COLO668 (cell line): ENCODE measurements at regions not wholly inside any gene's neighbourhood (a gene's known extent, or its start where the extent isn't known, plus 50 kb on each side); places are given as distances from the start of the nearest gene placed in this dataset.

Source experiments
- DNase-seq: peaks from one replicate; lab custom pipeline; 2025; ENCODE audit not compliant: unreplicated experiment; lab: John Stamatoyannopoulos, UW

- DNase-seq, result no peak
These were observed 176.8 kb downstream of the MYCN start for GRCh38 chr2:16117021-16117700.

DNA sequence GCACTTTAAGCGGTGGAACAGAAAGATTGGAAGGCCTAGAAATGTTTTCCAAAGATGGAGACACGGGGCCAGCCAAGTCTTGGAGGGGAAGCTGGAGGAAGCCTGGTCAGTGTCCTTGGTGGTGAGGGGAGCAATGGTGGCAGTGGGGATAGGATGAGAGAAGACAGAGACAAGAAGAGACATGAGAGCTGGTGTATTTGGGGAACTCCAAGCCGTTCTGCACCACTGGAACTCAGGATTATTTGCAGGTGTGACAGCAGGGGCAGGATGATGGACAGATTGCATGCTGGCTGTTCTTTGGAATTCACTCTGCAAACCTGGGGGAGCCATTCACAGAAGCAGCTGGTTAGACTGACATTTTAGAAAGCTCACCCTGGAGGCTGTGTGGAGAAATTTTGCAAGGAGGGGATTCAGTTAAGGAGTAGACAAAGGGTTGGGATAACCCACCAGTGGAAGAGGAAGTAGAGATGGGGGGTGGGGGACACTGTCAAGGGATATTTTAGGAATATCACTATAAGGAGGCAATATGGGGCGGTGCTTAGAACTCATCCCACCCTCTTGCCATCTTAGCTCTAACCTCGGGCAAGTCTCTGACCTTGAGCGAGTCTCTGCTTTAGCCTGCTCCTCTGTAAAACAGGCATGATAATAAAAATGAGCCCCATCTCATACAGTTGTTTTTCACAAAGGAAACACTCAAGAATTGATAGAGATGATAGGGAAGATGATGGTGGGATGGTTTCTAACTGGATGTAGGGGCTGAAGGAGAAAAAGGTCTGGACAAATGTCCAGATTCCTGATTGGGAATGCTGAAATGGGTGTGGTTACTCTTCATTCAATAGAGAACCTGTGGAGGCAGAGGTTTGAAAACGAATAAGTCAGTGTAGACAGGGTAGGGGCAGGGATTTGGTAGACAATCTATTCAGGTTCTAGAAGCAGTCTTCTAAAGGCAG is 175.8 kb downstream of the MYCN start:
- no peak for DNase-seq

- no peak for DNase-seq
These were observed 174.9 kb downstream of the MYCN start for GRCh38 chr2:16115291-16115690.

GRCh38 chr2:16114836-16115235 is 174.5 kb downstream of the MYCN start:
- no peak for DNase-seq

GRCh38 chr2:16114070-16114469 is 173.7 kb downstream of the MYCN start:
- no peak for DNase-seq

GRCh38 chr2:16113568-16113967 is 173.2 kb downstream of the MYCN start:
- no peak for DNase-seq

- no peak for DNase-seq
These were observed 172.7 kb downstream of the MYCN start for GRCh38 chr2:16112972-16113560.

- no peak for DNase-seq
These were observed 172.1 kb downstream of the MYCN start for GRCh38 chr2:16112251-16112971.

DNA sequence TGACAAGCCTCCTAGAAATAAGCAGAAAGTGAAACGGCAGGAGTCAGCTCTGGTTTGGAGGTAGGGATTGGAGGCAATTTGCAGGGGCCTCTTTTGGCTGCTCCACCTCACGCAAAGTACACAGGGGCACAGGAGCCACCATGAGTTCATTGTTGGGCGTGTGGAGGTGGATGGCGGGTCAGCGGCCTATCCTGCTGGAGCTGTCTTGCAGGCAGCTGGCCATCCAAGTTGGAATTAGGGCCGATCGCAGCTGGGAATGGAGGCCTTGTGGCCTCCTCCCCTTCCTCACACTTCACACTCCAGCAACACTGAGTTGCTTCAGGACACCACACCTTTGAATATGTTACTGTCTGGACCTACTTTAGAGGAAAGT is 171.5 kb downstream of the MYCN start:
- DNase-seq, result no peak

- no peak for DNase-seq
These were observed 169.5 kb downstream of the MYCN start for GRCh38 chr2:16109821-16110310.

DNA sequence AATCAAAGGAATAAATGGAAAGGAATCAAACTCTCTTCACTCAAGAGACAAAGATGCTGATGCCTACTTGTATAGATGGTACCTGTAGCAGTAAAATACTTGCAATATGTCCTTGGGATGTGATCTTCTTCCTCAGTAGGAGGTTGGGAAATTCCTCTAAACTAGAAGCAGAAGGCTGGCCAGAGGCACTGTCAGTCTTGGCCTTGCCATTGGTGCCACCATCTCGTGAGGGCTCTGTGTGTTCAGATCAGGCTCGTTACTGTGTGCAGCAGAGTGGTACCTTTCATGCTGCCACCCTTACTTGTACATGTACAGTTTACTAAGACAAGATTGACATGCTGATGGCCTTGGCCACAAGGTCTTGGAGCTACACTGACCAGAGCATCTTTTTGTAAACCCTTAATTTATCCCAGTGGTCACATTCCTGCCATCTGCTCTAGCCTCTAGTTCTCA is 169.0 kb downstream of the MYCN start:
- DNase-seq, result no peak

GRCh38 chr2:16107246-16107645 is 166.9 kb downstream of the MYCN start:
- DNase-seq, result no peak

DNA sequence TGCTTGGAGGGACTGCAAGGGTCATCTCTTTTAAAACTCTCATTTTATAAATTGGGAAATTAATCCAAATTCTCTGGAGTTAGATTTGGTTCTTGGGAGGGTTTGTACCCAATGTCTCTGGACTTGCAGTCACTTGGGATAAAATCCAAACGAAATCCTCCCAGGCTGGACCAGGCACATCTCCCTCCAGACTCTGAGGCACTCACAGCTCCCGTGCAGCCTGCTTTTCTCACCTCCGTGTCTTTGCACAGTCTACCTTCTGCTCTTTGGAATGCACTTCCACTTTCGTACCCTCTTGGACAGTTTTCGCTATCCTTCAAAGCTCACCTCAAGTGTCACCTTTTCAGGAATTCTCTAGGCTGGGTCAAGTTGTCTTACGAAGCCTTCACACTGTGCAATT is 166.3 kb downstream of the MYCN start:
- DNase-seq, result no peak

DNA sequence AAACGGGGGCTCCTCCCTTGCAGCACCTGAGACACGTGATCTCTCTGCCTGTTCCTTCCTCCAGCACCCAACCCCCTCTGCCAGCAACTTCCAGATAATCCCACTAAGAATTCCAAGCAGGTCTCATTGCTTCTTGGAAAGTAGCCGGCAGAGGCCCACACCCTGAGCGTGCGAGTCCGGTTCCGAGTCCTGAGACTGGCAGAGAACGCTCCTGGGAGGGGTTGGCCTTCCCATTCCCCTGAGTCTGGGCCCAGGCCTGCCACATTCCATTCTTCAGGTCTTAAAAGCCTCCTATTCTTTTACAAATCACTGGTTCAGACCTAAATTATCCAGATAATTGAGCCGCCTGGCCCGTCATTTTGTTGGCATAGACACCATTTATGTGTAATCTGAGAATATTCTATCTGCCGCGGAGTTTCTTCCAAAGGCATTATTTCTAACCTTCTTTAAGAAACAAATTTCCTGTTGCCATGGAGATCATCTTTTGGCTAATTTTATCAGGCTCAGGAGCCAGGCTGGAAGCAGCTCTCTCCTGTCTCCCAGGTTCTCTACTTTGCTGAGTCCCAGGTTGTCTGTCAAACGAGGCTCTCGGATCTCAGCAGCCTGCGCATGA is 165.4 kb downstream of the MYCN start:
- no peak for DNase-seq

DNA sequence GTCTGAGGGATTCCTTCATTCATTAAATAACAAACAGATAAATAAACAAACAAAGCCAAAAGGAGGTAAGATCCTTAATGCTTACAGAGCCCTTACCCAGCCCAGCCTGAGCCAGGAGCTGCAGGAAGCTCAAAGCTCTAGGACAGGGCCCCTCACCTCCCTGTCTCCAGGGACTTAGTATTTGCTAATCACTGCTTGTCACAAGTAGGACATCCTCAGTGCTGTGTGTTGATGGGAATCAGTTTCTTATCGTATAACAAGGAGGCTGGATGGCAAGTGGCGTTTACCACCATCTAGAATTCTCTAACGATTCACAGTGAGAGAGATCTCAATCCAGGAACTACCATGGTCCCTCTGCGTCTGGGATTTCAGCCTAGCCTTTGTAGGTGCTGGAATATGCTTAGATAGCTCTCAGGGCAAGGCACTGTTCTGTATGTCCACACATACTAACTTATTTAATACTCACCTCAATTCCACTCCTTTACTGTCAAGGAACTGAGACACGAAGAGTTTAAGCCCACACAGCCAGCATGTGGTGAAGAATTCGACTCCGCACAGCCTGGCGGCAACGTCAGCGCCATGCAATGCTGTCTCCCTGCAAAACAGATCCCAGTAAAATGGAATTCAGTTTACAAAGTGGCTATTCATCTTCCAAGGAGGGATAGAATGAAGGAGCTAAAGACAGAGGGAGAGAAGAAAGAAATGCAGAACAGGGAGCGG is 164.8 kb downstream of the MYCN start:
- DNase-seq, result no peak

DNA sequence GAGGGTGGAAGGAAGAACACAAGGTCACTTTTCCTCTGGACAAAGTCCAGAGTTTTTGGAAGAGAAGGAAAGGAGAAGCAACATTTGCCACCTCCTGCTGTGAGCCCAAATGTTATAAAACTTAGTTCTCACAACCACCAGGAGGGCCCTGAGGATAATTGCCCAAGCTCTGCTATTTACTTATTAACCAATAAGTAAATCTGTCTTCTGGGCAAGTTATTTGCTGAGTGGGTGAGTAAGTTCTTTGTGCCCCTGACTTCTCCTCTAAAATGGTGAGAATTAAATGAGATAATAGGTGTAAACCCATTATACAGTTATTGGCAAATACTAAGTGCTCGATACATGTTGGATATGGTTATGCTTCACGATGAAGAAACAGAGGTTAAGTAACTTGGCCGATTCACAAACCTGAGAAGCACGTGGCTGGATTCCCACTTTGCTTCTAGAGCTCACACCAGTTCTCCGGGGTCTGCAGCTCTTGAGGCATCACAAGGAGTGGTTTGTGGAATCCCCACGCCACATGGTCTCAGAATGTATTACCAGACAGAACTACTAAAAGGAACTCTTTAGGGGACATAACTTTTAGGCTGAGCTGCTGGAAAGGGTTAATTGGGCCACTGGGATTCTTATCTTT is 164.1 kb downstream of the MYCN start:
- no peak for DNase-seq

GRCh38 chr2:16103614-16104314 is 163.4 kb downstream of the MYCN start:
- DNase-seq, result no peak

DNA sequence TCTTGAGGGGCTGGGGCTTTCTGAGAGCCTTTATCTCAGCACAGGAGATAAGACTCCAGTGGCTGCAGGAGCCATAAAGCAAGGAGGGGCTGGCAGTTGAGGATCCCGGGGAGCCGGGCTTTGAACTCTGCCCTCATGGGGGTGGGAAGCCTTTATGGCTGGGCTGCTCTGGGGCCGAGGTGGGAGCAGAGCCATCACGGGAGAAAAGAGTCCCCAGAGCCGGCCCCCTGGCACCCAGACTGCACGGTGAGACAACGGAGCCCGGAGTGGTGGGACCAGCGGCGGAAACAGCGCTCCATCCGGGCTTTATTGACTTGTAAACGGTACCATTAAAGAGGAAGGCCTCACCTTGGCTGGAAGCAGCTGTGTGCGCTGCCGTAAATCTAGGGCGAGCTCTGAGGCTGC is 162.6 kb downstream of the MYCN start:
- DNase-seq, result no peak
